Epithelial cell of esophagus (primary cell): ENCODE measurements at regions not wholly inside any gene's neighbourhood (a gene's known extent, or its start where the extent isn't known, plus 50 kb on each side); places are given as distances from the start of the nearest gene placed in this dataset.

ENCODE experiments used
- DNase-seq: peaks from one replicate; pipeline ENCODE4 v3.0.0; 2010; ENCODE audit warnings: low read depth
- H3K4me3 ChIP-seq: 2 replicates; pipeline ENCODE4 v1.5.1; 2011; ENCODE audit warnings: mild to moderate bottlenecking, low read length, control low read depth
- CTCF ChIP-seq: IDR thresholded peaks from 2 replicates; pipeline ENCODE4 v1.5.1; 2011; ENCODE audit warnings: low read depth, mild to moderate bottlenecking, low read length, control low read depth, inconsistent platforms; ENCODE audit not compliant: insufficient read depth; ENCODE audit errors: missing control alignments

GRCh38 chr1:98421085-98421435, 240.5 kb upstream of the SNX7 start:
- no peak for DNase-seq
- no peak overlapping the region for H3K4me3 ChIP-seq
- no peak for TF ChIP-seq CTCF

GRCh38 chr1:98420376-98421084, 241.0 kb upstream of the SNX7 start:
- peak; percentile 57 for DNase-seq
- no peak overlapping the region for H3K4me3 ChIP-seq
- TF ChIP-seq CTCF: no peak

- TF ChIP-seq CTCF: no peak
- peak; percentile 2 for DNase-seq
- no peak overlapping the region for H3K4me3 ChIP-seq
These were observed 243.7 kb upstream of the SNX7 start for GRCh38 chr1:98417820-98418219.

- no peak for TF ChIP-seq CTCF
- no peak for DNase-seq
These were observed 251.4 kb upstream of the SNX7 start for GRCh38 chr1:98410082-98410481.

GRCh38 chr1:98406352-98407088, 255.0 kb upstream of the SNX7 start:
- no peak overlapping the region for H3K4me3 ChIP-seq
- no peak for DNase-seq
- no peak for TF ChIP-seq CTCF

More at GRCh38 chr1:98410082-98410481, 251.4 kb upstream of the SNX7 start:
- no peak overlapping the region for H3K4me3 ChIP-seq

- no peak for DNase-seq
- no peak overlapping the region for H3K4me3 ChIP-seq
- TF ChIP-seq CTCF: no peak
These were observed 255.9 kb upstream of the SNX7 start for GRCh38 chr1:98405581-98406074.
